ENCODE measurements at regions not wholly inside any gene's neighbourhood (a gene's known extent, or its start where the extent isn't known, plus 50 kb on each side); places are given as distances from the start of the nearest gene placed in this dataset.
"Not testable (repeated sequence)": the region's sequence is repeated elsewhere in the genome, so short reads cannot be mapped to it uniquely, and the experiment has no call there.

- TF ChIP-seq EZH2phosphoT487 (IDR thresholded peaks at IDR 0.05; ENCODE audit: insufficient read depth, low read depth), result no peak
- TF ChIP-seq EZH2 (IDR thresholded peaks at IDR 0.05; ENCODE audit: insufficient read depth, poor library complexity, severe bottlenecking), result no peak
- Histone ChIP-seq H3K9me3 (ENCODE audit: low read depth) (no peaks in the 10 kb centered on the region), H3K27me3 (replicated peaks; ENCODE audit: insufficient read depth) (no peaks in the 10 kb centered on the region), H3K79me2 (ENCODE audit: insufficient read depth) (no peaks in the 10 kb centered on the region), H3K4me1 (ENCODE audit: insufficient read depth) (peaks cover 13% of the 10 kb centered on the region), H3K9me2 (ENCODE audit: insufficient read depth) (no peaks in the 10 kb centered on the region), H3F3A (ENCODE audit: insufficient read depth) (peaks cover 14% of the 10 kb centered on the region; the same call in 1 of the 2 replicates), H3K4me3 (no peak overlapping the region), H3K9ac (no peak overlapping the region), H3K4me2 (ENCODE audit: unreplicated experiment) (no peak overlapping the region), H3K36me3 (ENCODE audit: low read depth) (no peaks in the 10 kb centered on the region), H4K20me1 (ENCODE audit: insufficient read depth) (no peaks in the 10 kb centered on the region), H2AFZ (no peak overlapping the region), H3K27ac (no peak overlapping the region)
- in situ Hi-C loops (cut with MboI), result no loop called here
- no peak for DNase-seq
- 67 to 79% methylated on average over 8 of the region's 8 CpGs for WGBS, 2 experiments (ENCODE audit: low coverage in 1 of 2, low lambda C conversion rate in 2 of 2, missing lambda C conversion rate in 2 of 2)
Observed at GRCh38 chr1:227415115-227415790, 97.0 kb upstream of the CDC42BPA start.

- no peak for TF ChIP-seq EZH2phosphoT487 (IDR thresholded peaks at IDR 0.05; ENCODE audit: insufficient read depth, low read depth)
- no peak for TF ChIP-seq EZH2 (IDR thresholded peaks at IDR 0.05; ENCODE audit: insufficient read depth, poor library complexity, severe bottlenecking)
- Histone ChIP-seq H4K20me1 (ENCODE audit: insufficient read depth) (no peaks in the 10 kb centered on the region), H3K4me2 (ENCODE audit: unreplicated experiment) (peak overlapping the region; percentile 24), H3K4me3 (peak overlapping the region; percentile 17; the same call in 1 of the 2 replicates), H3K9me3 (ENCODE audit: low read depth) (no peaks in the 10 kb centered on the region), H3F3A (ENCODE audit: insufficient read depth) (peaks cover 9% of the 10 kb centered on the region; the same call in 1 of the 2 replicates), H3K27ac (no peak overlapping the region), H2AFZ (peak overlapping the region; percentile 29; the same call in 1 of the 2 replicates), H3K36me3 (ENCODE audit: low read depth) (no peaks in the 10 kb centered on the region), H3K4me1 (ENCODE audit: insufficient read depth) (peaks cover 9% of the 10 kb centered on the region), H3K27me3 (replicated peaks; ENCODE audit: insufficient read depth) (no peaks in the 10 kb centered on the region; the same call in 1 of the 2 replicates), H3K9ac (no peak overlapping the region), H3K9me2 (ENCODE audit: insufficient read depth) (no peaks in the 10 kb centered on the region), H3K79me2 (ENCODE audit: insufficient read depth) (no peaks in the 10 kb centered on the region)
- WGBS, 2 experiments (ENCODE audit: low coverage in 1 of 2, low lambda C conversion rate in 2 of 2, missing lambda C conversion rate in 2 of 2), result 44 to 46% methylated on average over 7 of the region's 7 CpGs
- peak; percentile 44 for DNase-seq
- in situ Hi-C loops (cut with MboI), result no loop called here
Observed at GRCh38 chr1:227411066-227411465, 92.8 kb upstream of the CDC42BPA start.

- not testable (repeated sequence) for H3K79me2 ChIP-seq (ENCODE audit: insufficient read depth)
Observed at GRCh38 chr1:227406332-227406731, 88.0 kb upstream of the CDC42BPA start.

GRCh38 chr1:227403535-227403934 lies 85.2 kb upstream of the CDC42BPA start:
- Histone ChIP-seq H3F3A (ENCODE audit: insufficient read depth) (no peaks in the 10 kb centered on the region), H3K9ac (no peak overlapping the region), H3K4me2 (ENCODE audit: unreplicated experiment) (no peak overlapping the region), H3K79me2 (ENCODE audit: insufficient read depth) (no peaks in the 10 kb centered on the region), H3K27me3 (replicated peaks; ENCODE audit: insufficient read depth) (no peaks in the 10 kb centered on the region; the same call in 1 of the 2 replicates), H2AFZ (no peak overlapping the region), H4K20me1 (ENCODE audit: insufficient read depth) (no peaks in the 10 kb centered on the region), H3K36me3 (ENCODE audit: low read depth) (no peaks in the 10 kb centered on the region), H3K4me3 (no peak overlapping the region), H3K4me1 (ENCODE audit: insufficient read depth) (no peaks in the 10 kb centered on the region), H3K9me3 (ENCODE audit: low read depth) (no peaks in the 10 kb centered on the region), H3K27ac (no peak overlapping the region), H3K9me2 (ENCODE audit: insufficient read depth) (no peaks in the 10 kb centered on the region)
- DNase-seq, result no peak
- no peak for TF ChIP-seq EZH2 (IDR thresholded peaks at IDR 0.05; ENCODE audit: insufficient read depth, poor library complexity, severe bottlenecking)
- TF ChIP-seq EZH2phosphoT487 (IDR thresholded peaks at IDR 0.05; ENCODE audit: insufficient read depth, low read depth), result no peak
- 42 to 46% methylated on average over 5 of the region's 5 CpGs for WGBS, 2 experiments (ENCODE audit: low coverage in 1 of 2, low lambda C conversion rate in 2 of 2, missing lambda C conversion rate in 2 of 2)
- in situ Hi-C loops (cut with MboI), result no loop called here

More at GRCh38 chr1:227406332-227406731, 88.0 kb upstream of the CDC42BPA start:
- H3K27ac ChIP-seq; H3K9ac ChIP-seq; in situ Hi-C loops (cut with MboI); H3K9me3 ChIP-seq (ENCODE audit: low read depth); H3K4me2 ChIP-seq (ENCODE audit: unreplicated experiment); H3K9me2 ChIP-seq (ENCODE audit: insufficient read depth); H3K36me3 ChIP-seq (ENCODE audit: low read depth); H3K4me1 ChIP-seq (ENCODE audit: insufficient read depth); H3F3A ChIP-seq (ENCODE audit: insufficient read depth); H3K27me3 ChIP-seq (replicated peaks; ENCODE audit: insufficient read depth); H4K20me1 ChIP-seq (ENCODE audit: insufficient read depth); H3K4me3 ChIP-seq; DNase-seq; H2AFZ ChIP-seq: not testable (repeated sequence)
